Omental fat pad (tissue), 3 donors: ENCODE measurements at regions not wholly inside any gene's neighbourhood (a gene's known extent, or its start where the extent isn't known, plus 50 kb on each side); places are given as distances from the start of the nearest gene placed in this dataset.

ENCODE experiments used
- ATAC-seq: fragments of 150-250 bp; one replicate; pipeline ENCODE4 v1.9.1; 2016; ENCODE audit warnings: mild to moderate bottlenecking, moderate library complexity; ENCODE audit not compliant: low FRiP score
- DNase-seq: peaks from one replicate; pipeline ENCODE4 v3.0.0-alpha.2; 2019; ENCODE audit warnings: low spot score
- CTCF ChIP-seq, 3 donors: fragments of 450-650 bp; IDR thresholded peaks; one replicate each; pipeline ENCODE4 v1.5.1; 2016 to 2017; ENCODE audit warnings: antibody characterized with exemption in 3 of 3, mild to moderate bottlenecking in 3 of 3, moderate library complexity in 2 of 3

- no peak for TF ChIP-seq CTCF (IDR thresholded peaks at IDR 0.05)
- DNase-seq (no peak), ATAC-seq (no peak)
Measured at GRCh38 chr1:232441036-232441411, 188.9 kb downstream of the SIPA1L2 start.

- TF ChIP-seq CTCF (IDR thresholded peaks at IDR 0.05): no peak
- DNase-seq: no peak
Measured at GRCh38 chr1:232440325-232441035, 189.5 kb downstream of the SIPA1L2 start.

GRCh38 chr1:232439011-232439410 is 190.9 kb downstream of the SIPA1L2 start:
- ATAC-seq: no peak
- TF ChIP-seq CTCF (IDR thresholded peaks at IDR 0.05): no peak
- no peak for DNase-seq

More at GRCh38 chr1:232440325-232441035, 189.5 kb downstream of the SIPA1L2 start:
- ATAC-seq: no peak

- TF ChIP-seq CTCF (IDR thresholded peaks at IDR 0.05): no peak
- no peak for DNase-seq
Measured at GRCh38 chr1:232438476-232438875, 191.5 kb downstream of the SIPA1L2 start.

GRCh38 chr1:232437510-232437909 is 192.4 kb downstream of the SIPA1L2 start:
- ATAC-seq: no peak
- TF ChIP-seq CTCF (IDR thresholded peaks at IDR 0.05): no peak
- DNase-seq: no peak

More at GRCh38 chr1:232438476-232438875, 191.5 kb downstream of the SIPA1L2 start:
- no peak for ATAC-seq

GRCh38 chr1:232435729-232436128 is 194.2 kb downstream of the SIPA1L2 start:
- ATAC-seq (no peak), DNase-seq (no peak)
- no peak for TF ChIP-seq CTCF (IDR thresholded peaks at IDR 0.05)

GRCh38 chr1:232432313-232432712 is 197.6 kb downstream of the SIPA1L2 start:
- no peak for TF ChIP-seq CTCF (IDR thresholded peaks at IDR 0.05)
- DNase-seq (no peak), ATAC-seq (no peak)
